A673 (cell line): ENCODE measurements at regions not wholly inside any gene's neighbourhood (a gene's known extent, or its start where the extent isn't known, plus 50 kb on each side); places are given as distances from the start of the nearest gene placed in this dataset.

ENCODE experiments used
- CTCF ChIP-seq: fragments of 300-800, 200-600 bp; sonication (generic); conservative IDR thresholded peaks from 2 replicates; pipeline ENCODE4 v1.5.1; 2017; ENCODE audit warnings: low read depth, mild to moderate bottlenecking, antibody characterized with exemption, low read length, moderate library complexity, mixed read lengths
- EZH2 ChIP-seq: fragments of 200-600 bp; sonication (generic); IDR thresholded peaks from 2 replicates; pipeline ENCODE4 v1.6.1; 2017; ENCODE audit warnings: borderline replicate concordance, low read depth, mild to moderate bottlenecking, mixed read lengths, antibody characterized with exemption, low read length; ENCODE audit not compliant: poor library complexity, severe bottlenecking

GRCh38 chr20:6213311-6213710 lies 90.5 kb upstream of the FERMT1 start:
- TF ChIP-seq CTCF = no peak
- TF ChIP-seq EZH2 = no peak
